Right ventricle myocardium inferior (tissue), 1 donor: ENCODE measurements at regions not wholly inside any gene's neighbourhood (a gene's known extent, or its start where the extent isn't known, plus 50 kb on each side); places are given as distances from the start of the nearest gene placed in this dataset.

Source experiments
- ATAC-seq: fragments of 200-7000 bp; cut with Tn5 transposase; one replicate; pipeline ENCODE4 v1.9.1; 2020; ENCODE audit warnings: mild to moderate bottlenecking, moderate library complexity
- DNase-seq: peaks from one replicate; pipeline ENCODE4 v3.0.0; 2021; ENCODE audit errors: missing footprints
- intact Hi-C: fragments of 100-400 bp; cut with DNase I; formaldehyde crosslinking; loops from one replicate; pipeline ENCODE4 v1.11.0; 2022
- donor health status: DM: no; HTN: yes; CAD: no; lungs with severe emphysema.

DNA sequence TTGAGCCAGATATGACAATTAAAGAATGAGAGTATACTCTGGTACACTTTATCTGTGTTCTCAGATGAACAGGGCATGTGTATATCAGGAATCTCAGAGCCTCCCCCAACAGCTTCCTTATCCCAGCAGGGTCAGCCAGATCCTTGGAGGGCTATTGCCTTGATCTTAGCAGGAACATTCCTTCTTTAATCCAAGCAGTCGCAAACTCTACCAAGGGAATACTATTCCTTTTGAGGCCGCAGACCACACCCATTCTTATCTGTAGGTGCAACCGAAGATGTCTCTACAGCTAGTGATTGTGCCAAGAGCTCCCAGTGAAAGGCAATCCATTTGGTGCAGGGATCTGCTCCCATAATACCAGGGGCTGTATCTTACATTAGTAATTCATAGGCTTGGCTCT, 118.3 kb upstream of the DOK6 start:
- intact Hi-C loops = no loop called here
- ATAC-seq (no peak), DNase-seq (no peak)

DNA sequence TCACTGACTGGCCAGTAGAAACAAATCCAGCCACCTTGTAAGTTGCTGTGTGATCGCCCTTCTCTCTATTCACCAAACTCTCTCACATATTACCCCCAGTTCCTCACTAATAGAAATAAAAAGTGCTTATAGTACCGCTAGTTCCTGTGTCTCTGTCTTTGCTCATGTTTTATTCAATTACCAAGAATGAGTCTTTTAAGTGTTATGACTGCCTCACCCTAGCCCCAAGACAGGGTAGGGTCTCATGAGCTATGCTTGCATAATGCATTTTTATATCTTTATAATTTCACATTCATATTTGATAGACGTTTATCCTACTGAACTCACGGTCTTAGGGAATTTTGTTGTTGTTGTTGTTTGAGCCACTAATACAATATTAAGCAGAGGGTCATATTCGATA, 109.6 kb upstream of the DOK6 start:
- no peak for DNase-seq
- no peak for ATAC-seq
- intact Hi-C loops = no loop called here

DNA sequence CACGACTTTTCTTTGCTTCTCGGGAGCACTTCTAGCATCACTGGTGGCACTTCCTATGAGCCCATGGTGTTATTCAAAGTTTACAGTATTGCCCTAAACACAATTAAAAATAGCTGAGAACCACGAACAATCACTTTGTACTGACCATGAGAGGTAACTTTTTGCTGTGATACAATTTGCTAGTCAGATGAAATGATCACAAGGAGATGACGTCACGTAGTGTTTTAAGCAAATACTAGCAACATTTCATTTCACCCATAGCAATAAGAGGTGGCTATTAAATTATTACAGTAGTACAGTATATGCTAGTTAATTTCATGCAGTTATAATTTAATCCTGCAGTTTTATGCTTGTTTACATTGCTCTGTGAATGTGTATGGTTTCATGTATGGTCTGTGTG, 108.9 kb upstream of the DOK6 start:
- intact Hi-C loops = no loop called here
- DNase-seq = no peak
- ATAC-seq = no peak

DNA sequence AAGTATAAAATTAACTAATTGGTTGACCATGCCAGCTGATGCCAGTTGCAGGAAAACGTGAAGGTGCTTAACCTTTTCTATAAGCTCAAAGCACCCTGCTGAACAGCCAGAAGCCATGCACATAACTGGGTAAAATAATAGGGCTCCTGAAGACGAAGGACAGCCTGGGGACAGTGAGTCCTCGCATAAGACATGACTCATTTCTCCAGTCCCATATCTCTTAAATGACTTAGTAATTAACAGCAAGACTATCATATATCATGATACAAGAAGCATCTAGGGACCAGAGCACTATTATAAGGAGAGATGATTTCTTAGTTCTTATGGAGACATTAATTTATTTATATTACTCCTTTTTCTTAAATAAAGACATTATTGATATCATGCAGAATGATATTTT, 100.5 kb upstream of the DOK6 start:
- no peak for DNase-seq
- no peak for ATAC-seq
- intact Hi-C loops = no loop called here

DNA sequence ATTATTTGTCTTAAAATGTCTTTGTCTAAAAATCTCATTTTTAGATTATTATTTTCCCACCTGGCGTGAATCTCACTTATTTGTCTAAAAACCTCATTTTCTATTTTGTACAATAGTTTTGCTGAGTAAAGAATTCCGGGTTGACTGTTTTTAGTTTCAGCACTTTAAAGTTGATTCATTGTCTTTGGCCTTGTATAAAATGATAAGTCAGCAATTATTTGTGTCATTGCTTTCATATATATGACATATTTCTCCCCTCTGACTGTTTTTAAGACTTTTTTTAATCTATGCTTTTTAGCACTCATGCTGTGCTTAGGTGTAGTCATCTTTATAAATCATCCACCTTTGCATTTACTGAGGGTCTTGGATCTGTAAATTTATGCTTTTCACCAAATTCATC, 92.1 kb upstream of the DOK6 start:
- no peak for ATAC-seq
- DNase-seq = no peak
- intact Hi-C loops = no loop called here

DNA sequence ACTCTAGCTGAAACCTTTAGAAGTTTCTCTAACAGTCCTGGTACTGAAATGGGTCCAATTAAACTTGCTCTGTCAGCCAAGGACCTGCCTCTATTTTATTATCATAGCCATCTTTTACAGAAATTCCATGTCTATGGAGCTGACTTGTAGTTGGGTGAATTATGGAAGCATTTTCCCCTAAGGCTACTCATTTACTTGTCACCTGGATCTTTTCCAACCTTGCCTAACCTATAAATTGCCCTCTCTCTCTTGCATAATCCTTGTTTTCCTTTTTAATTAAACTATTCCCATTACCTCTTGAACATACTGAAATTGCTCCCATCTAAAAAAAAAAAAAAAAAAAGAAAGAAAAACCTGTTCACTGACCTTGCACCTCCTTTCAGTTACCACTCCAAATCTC, 74.6 kb upstream of the DOK6 start:
- intact Hi-C loops = no loop called here
- DNase-seq (no peak), ATAC-seq (no peak)

DNA sequence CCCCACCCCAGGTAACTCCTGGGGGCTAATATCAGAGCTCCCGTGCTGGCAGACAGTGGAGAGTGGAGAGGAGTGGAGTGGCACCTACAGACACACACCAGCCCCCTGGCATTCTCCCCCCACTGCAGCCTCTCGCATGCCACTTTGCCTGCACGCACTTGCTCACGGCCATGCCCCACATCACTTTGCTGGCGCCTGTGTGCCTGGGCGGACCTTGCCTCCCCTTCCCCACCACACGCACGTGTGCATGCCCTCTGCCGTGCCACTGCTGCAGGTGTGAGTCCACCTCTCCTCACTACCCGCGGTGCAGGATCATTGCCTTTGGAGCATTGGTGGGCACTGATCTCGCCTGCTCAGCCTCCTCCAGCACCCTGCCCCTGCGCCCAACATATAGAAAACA, 72.6 kb upstream of the DOK6 start:
- intact Hi-C loops = no loop called here
- DNase-seq (no peak), ATAC-seq (no peak)

DNA sequence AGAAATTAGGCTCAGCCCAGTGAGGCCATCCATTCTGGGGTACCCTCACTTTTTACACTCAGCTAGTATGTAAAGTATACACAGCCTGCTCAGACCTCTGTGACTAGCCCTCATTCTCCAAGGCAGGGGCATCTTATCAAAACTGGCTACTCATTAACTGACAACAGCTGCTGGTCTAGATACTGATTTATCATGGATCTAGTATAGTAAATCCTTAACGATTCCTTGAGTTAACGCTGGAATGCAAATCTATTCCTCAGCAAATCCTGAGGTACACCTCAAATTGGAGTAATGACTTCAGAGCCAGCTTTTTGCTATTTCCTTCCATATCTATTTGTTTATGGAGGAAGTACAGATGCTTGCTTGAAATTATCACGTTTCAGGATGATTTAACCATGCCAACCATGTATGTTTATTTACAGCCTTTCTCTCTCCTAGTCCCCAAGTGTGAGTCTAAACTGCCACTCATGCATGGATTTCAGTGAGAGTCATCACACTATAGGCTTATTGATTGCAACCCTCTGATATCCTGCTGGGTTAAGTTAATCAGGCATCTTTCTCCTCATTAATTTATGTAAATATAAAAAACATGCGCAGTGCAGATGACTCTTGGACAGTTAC, 70.2 kb upstream of the DOK6 start:
- intact Hi-C loops = no loop called here
- ATAC-seq (no peak), DNase-seq (no peak)

DNA sequence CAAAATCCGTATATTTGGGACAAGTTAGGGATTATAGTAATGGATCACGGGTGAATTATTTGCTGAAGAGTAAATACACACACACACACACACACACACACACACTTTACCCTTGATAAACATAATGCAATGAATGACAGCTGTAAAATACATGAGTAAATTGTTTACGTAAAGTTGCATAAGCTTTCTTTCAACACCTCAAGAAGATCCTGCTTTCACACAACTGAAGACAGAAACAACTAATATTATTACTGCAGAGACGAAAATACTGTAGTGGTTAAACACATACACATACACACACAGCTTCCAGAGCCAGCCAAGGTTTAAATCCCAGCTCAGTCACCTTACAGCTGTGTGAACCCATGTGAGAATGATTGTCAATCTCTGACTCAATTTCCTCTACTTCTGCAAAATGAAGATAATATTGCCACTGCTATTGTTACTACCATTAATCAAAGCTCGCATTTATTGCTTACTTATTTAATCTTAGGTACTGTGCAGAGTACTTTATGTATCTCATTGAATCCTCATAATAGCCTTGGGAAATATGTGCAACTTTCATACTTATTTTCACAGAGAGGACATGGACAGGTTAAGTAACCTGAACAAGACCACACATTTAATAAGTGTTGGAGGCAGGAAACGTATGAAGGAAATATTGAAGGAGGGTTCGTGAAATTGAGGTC, 50.6 kb upstream of the DOK6 start:
- DNase-seq (no peak), ATAC-seq (no peak)
- intact Hi-C loops = no loop called here
